BJ (cell line): ENCODE measurements at regions not wholly inside any gene's neighbourhood (a gene's known extent, or its start where the extent isn't known, plus 50 kb on each side); places are given as distances from the start of the nearest gene placed in this dataset.

ENCODE experiments used
- CTCF ChIA-PET: fragments of 350-600 bp; formaldehyde crosslinking; extraction: SDS; loops from one replicate; lab custom pipeline; 2021; ENCODE audit warnings: antibody characterized with exemption, inconsistent platforms; lab: Yijun Ruan, JAX
- POLR2A ChIA-PET: fragments of 300-600 bp; sonication (Branson Sonifier 250); formaldehyde crosslinking; extraction: SDS; loops from one replicate; lab custom pipeline; 2021; ENCODE audit warnings: antibody characterized with exemption; lab: Charles Lee
- DNase-seq: peaks from one replicate; pipeline ENCODE4 v3.0.0-alpha.2; 2011; ENCODE audit warnings: low read depth
- H3K27me3 ChIP-seq: 2 replicates; pipeline ENCODE4 v1.6.0; 2011; ENCODE audit warnings: low read length; ENCODE audit not compliant: control insufficient read depth, insufficient read depth
- H3K36me3 ChIP-seq: 2 replicates; pipeline ENCODE4 v1.5.1; 2011; ENCODE audit warnings: low read length; ENCODE audit not compliant: control insufficient read depth, insufficient read depth
- H3K4me3 ChIP-seq: 2 replicates; pipeline ENCODE4 v1.5.1; 2011; ENCODE audit warnings: low read depth, mild to moderate bottlenecking, control low read depth, low read length
- TF ChIP-seq, protein P1 (sequence below): IDR thresholded peaks from 2 replicates; pipeline ENCODE4 v1.5.1; 2011; ENCODE audit warnings: low read depth, mild to moderate bottlenecking, control low read depth, inconsistent platforms, low read length, moderate library complexity; ENCODE audit not compliant: insufficient read depth

GRCh38 chr12:78388461-78388860 is 476.1 kb upstream of the SYT1 start:
- no peak for DNase-seq
- Histone ChIP-seq H3K27me3 (no peaks in the 10 kb centered on the region), H3K4me3 (no peak overlapping the region), H3K36me3 (no peaks in the 10 kb centered on the region)
- CTCF ChIA-PET = no interaction called here
- TF ChIP-seq, protein P1, sequence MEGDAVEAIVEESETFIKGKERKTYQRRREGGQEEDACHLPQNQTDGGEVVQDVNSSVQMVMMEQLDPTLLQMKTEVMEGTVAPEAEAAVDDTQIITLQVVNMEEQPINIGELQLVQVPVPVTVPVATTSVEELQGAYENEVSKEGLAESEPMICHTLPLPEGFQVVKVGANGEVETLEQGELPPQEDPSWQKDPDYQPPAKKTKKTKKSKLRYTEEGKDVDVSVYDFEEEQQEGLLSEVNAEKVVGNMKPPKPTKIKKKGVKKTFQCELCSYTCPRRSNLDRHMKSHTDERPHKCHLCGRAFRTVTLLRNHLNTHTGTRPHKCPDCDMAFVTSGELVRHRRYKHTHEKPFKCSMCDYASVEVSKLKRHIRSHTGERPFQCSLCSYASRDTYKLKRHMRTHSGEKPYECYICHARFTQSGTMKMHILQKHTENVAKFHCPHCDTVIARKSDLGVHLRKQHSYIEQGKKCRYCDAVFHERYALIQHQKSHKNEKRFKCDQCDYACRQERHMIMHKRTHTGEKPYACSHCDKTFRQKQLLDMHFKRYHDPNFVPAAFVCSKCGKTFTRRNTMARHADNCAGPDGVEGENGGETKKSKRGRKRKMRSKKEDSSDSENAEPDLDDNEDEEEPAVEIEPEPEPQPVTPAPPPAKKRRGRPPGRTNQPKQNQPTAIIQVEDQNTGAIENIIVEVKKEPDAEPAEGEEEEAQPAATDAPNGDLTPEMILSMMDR = no peak
- POLR2A ChIA-PET = no interaction called here

DNA sequence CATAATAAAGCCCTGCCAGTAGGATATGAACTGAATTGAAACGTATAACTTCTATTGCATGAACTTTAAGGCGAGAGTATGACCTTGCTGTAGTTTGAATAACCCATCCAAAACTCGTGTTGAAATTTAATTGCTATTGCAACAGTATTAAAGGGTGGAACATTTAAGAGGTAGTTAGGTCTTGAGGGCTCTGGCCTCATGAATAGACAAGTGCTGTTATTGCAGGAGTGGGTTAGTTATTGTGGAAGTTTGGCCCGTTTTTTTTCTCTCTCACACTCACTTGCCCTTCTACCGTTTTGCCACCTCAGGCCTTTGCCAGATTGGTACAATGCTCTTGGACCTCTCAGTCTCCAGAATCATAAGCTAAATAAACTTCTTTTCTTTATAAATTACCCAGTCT is 473.7 kb upstream of the SYT1 start:
- no peaks in the 10 kb centered on the region for H3K27me3 ChIP-seq
- DNase-seq = no peak
- H3K36me3 ChIP-seq = no peaks in the 10 kb centered on the region
- TF ChIP-seq, protein P1 = no peak
- ChIA-PET CTCF (interaction anchor here (0.9 to 1.3 kb wide), 3 partner anchors 12 to 954 kb away, joined by 3 read pairs; no protein-coding TSS in a partner anchor), POLR2A (no interaction called here)
- no peak overlapping the region for H3K4me3 ChIP-seq

GRCh38 chr12:78392918-78393317 is 471.7 kb upstream of the SYT1 start:
- TF ChIP-seq, protein P1 = peak; percentile 31
- no peak overlapping the region for H3K4me3 ChIP-seq
- H3K27me3 ChIP-seq = no peaks in the 10 kb centered on the region
- CTCF ChIA-PET = interaction anchor here (0.6 to 1.5 kb wide), 4 partner anchors 14 to 982 kb away, joined by 3 to 4 read pairs (median 4); no protein-coding TSS in a partner anchor
- H3K36me3 ChIP-seq = no peaks in the 10 kb centered on the region
- POLR2A ChIA-PET = interaction anchor here (0.6 kb wide), 2 partner anchors 42 to 57 kb away, joined by 3 read pairs; no protein-coding TSS in a partner anchor
- no peak for DNase-seq

DNA sequence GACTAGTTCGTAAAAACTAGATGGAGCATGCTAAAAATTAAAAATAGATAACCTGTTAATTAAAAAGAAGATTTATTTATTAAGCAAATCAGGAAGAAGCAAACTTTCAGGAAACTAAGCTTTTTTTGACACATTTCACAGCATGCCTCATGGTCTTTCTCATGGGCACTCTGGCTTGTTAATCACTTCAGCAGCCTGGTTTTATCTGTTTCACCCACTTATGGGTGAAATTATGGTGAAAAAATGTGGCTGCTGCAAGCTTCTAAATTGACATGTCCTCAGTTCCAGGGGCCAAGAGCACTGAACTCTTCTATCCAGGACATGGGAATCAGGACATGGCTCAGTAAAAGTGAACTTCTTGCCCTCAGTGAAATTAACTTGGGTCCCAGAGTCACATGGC is 468.6 kb upstream of the SYT1 start:
- Histone ChIP-seq H3K4me3 (no peak overlapping the region), H3K27me3 (no peaks in the 10 kb centered on the region), H3K36me3 (no peaks in the 10 kb centered on the region)
- ChIA-PET POLR2A (no interaction called here), CTCF (interaction anchor here (0.7 kb wide), 1 partner anchor 775 kb away, joined by 3 read pairs; no protein-coding TSS in a partner anchor)
- DNase-seq = no peak
- TF ChIP-seq, protein P1 = no peak

DNA sequence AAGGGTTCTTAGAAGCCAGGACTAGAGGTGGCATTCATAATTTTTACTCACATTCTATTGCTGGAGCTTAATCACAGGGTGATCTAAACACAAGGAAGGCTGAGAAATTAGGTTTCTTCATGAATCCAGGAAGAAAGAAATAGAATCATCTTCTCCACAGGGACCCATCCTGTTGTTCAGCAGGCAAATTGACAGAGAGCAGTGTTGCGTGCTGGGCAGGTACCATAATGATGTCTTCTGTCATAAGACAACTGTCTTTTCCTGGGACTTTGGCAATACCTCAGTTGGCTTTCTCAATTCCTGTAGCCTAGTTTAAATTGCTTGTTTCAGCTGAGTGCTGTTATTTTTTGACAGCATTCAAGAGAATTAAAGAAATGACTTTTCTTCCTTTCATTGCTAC is 468.0 kb upstream of the SYT1 start:
- DNase-seq = no peak
- ChIA-PET POLR2A (no interaction called here), CTCF (no interaction called here)
- Histone ChIP-seq H3K36me3 (no peaks in the 10 kb centered on the region), H3K27me3 (no peaks in the 10 kb centered on the region), H3K4me3 (no peak overlapping the region)
- TF ChIP-seq, protein P1 = no peak
